ENCODE measurements at regions not wholly inside any gene's neighbourhood (a gene's known extent, or its start where the extent isn't known, plus 50 kb on each side); places are given as distances from the start of the nearest gene placed in this dataset.

DNA sequence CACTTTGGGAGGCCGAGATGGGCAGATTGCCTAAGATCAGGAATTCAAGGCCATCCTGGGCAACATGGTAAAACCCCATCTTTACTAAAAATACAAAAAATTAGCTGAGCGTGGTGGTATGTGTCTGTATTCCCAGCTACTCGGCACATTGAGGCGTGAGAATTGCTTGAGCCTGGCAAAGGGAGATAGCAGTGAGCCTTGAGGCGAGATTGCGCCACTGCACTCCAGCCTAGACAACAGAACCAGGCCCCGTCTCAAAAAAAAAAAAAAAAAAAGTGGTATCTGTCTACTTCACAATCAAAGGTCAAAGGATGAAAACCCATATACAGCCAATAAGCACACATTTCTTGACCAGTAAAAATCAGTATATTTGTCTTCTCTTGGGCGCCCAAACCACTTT, 728.5 kb upstream of the ADAMTS16 start:
- TF ChIP-seq, protein P1, sequence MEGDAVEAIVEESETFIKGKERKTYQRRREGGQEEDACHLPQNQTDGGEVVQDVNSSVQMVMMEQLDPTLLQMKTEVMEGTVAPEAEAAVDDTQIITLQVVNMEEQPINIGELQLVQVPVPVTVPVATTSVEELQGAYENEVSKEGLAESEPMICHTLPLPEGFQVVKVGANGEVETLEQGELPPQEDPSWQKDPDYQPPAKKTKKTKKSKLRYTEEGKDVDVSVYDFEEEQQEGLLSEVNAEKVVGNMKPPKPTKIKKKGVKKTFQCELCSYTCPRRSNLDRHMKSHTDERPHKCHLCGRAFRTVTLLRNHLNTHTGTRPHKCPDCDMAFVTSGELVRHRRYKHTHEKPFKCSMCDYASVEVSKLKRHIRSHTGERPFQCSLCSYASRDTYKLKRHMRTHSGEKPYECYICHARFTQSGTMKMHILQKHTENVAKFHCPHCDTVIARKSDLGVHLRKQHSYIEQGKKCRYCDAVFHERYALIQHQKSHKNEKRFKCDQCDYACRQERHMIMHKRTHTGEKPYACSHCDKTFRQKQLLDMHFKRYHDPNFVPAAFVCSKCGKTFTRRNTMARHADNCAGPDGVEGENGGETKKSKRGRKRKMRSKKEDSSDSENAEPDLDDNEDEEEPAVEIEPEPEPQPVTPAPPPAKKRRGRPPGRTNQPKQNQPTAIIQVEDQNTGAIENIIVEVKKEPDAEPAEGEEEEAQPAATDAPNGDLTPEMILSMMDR (tag by site-specific recombination; IDR thresholded peaks at IDR 0.05): no peak
- no peak for TF ChIP-seq ZNF292 (tag by site-specific recombination; IDR thresholded peaks at IDR 0.05; ENCODE audit: borderline replicate concordance, low read depth)
- TF ChIP-seq, protein P2, sequence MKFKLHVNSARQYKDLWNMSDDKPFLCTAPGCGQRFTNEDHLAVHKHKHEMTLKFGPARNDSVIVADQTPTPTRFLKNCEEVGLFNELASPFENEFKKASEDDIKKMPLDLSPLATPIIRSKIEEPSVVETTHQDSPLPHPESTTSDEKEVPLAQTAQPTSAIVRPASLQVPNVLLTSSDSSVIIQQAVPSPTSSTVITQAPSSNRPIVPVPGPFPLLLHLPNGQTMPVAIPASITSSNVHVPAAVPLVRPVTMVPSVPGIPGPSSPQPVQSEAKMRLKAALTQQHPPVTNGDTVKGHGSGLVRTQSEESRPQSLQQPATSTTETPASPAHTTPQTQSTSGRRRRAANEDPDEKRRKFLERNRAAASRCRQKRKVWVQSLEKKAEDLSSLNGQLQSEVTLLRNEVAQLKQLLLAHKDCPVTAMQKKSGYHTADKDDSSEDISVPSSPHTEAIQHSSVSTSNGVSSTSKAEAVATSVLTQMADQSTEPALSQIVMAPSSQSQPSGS (tag by site-specific recombination; IDR thresholded peaks at IDR 0.05; ENCODE audit: low read depth): no peak
